IPS-20b (cell line): ENCODE measurements at regions not wholly inside any gene's neighbourhood (a gene's known extent, or its start where the extent isn't known, plus 50 kb on each side); places are given as distances from the start of the nearest gene placed in this dataset.
"Not testable (repeated sequence)": the region's sequence is repeated elsewhere in the genome, so short reads cannot be mapped to it uniquely, and the experiment has no call there.

Experiments used
- H3K27ac ChIP-seq: one replicate; pipeline ENCODE4 v1.5.1; 2013; ENCODE audit warnings: low read length
- H3K27me3 ChIP-seq: 2 replicates; pipeline ENCODE4 v1.6.1; 2013; ENCODE audit warnings: mild to moderate bottlenecking, low read length, inconsistent platforms; ENCODE audit not compliant: insufficient read depth
- H3K36me3 ChIP-seq: 2 replicates; pipeline ENCODE4 v1.6.1; 2013; ENCODE audit warnings: low read depth, mild to moderate bottlenecking, inconsistent platforms, low read length, moderate library complexity; ENCODE audit not compliant: insufficient read depth
- H3K4me1 ChIP-seq: 2 replicates; pipeline ENCODE4 v1.6.1; 2013; ENCODE audit warnings: mild to moderate bottlenecking, control low read depth, inconsistent platforms, low read length, moderate library complexity; ENCODE audit not compliant: insufficient read depth
- H3K4me3 ChIP-seq: 2 replicates; pipeline ENCODE4 v1.5.1; 2013; ENCODE audit warnings: mild to moderate bottlenecking, low read length, inconsistent platforms
- H3K9ac ChIP-seq: 2 replicates; pipeline ENCODE4 v1.6.1; 2013; ENCODE audit warnings: low read depth, mild to moderate bottlenecking, inconsistent platforms, low read length, moderate library complexity
- H3K9me3 ChIP-seq: 2 replicates; pipeline ENCODE4 v1.6.1; 2013; ENCODE audit warnings: mild to moderate bottlenecking, low read depth, low read length, inconsistent platforms; ENCODE audit not compliant: insufficient read depth

- Histone ChIP-seq H3K9me3 (no peaks in the 10 kb centered on the region), H3K9ac (no peak overlapping the region), H3K4me1 (no peaks in the 10 kb centered on the region), H3K27ac (no peak overlapping the region), H3K27me3 (no peaks in the 10 kb centered on the region), H3K36me3 (no peaks in the 10 kb centered on the region), H3K4me3 (no peak overlapping the region)
These were observed 270.8 kb upstream of the CDH5 start for GRCh38 chr16:66095676-66096075.

- Histone ChIP-seq H3K27me3 (no peaks in the 10 kb centered on the region), H3K9me3 (no peaks in the 10 kb centered on the region), H3K4me1 (no peaks in the 10 kb centered on the region), H3K9ac (no peak overlapping the region), H3K27ac (no peak overlapping the region), H3K36me3 (no peaks in the 10 kb centered on the region), H3K4me3 (no peak overlapping the region)
These were observed 273.3 kb upstream of the CDH5 start for GRCh38 chr16:66093191-66093590.

- Histone ChIP-seq H3K9ac (no peak overlapping the region), H3K27me3 (no peaks in the 10 kb centered on the region), H3K9me3 (no peaks in the 10 kb centered on the region), H3K27ac (no peak overlapping the region), H3K4me1 (no peaks in the 10 kb centered on the region), H3K4me3 (no peak overlapping the region), H3K36me3 (no peaks in the 10 kb centered on the region)
These were observed 275.0 kb upstream of the CDH5 start for GRCh38 chr16:66091471-66091891.

GRCh38 chr16:66088681-66089080 is 277.8 kb upstream of the CDH5 start:
- H3K9me3 ChIP-seq, result no peaks in the 10 kb centered on the region
- no peak overlapping the region for H3K27ac ChIP-seq
- no peaks in the 10 kb centered on the region for H3K36me3 ChIP-seq
- H3K27me3 ChIP-seq, result no peaks in the 10 kb centered on the region
- H3K4me3 ChIP-seq, result no peak overlapping the region
- no peak overlapping the region for H3K9ac ChIP-seq
- H3K4me1 ChIP-seq, result no peaks in the 10 kb centered on the region

GRCh38 chr16:66087308-66087707 is 279.2 kb upstream of the CDH5 start:
- H3K4me3 ChIP-seq, result no peak overlapping the region
- H3K27ac ChIP-seq, result no peak overlapping the region
- no peaks in the 10 kb centered on the region for H3K36me3 ChIP-seq
- no peaks in the 10 kb centered on the region for H3K9me3 ChIP-seq
- H3K4me1 ChIP-seq, result no peaks in the 10 kb centered on the region
- no peak overlapping the region for H3K9ac ChIP-seq
- no peaks in the 10 kb centered on the region for H3K27me3 ChIP-seq

GRCh38 chr16:66085651-66086050 is 280.8 kb upstream of the CDH5 start:
- Histone ChIP-seq H3K27me3 (no peaks in the 10 kb centered on the region), H3K4me3 (no peak overlapping the region), H3K9me3 (no peaks in the 10 kb centered on the region)

GRCh38 chr16:66084731-66085130 is 281.8 kb upstream of the CDH5 start:
- H3K4me1 ChIP-seq, H3K36me3 ChIP-seq, H3K27me3 ChIP-seq, H3K9ac ChIP-seq, H3K27ac ChIP-seq, H3K4me3 ChIP-seq, H3K9me3 ChIP-seq: not testable (repeated sequence)

More at GRCh38 chr16:66085651-66086050, 280.8 kb upstream of the CDH5 start:
- H3K9ac ChIP-seq, result no peak overlapping the region
- H3K36me3 ChIP-seq, result no peaks in the 10 kb centered on the region
- no peak overlapping the region for H3K27ac ChIP-seq
- peaks cover 4% of the 10 kb centered on the region; the same call in 1 of the 2 replicates for H3K4me1 ChIP-seq

GRCh38 chr16:66084306-66084705 is 282.2 kb upstream of the CDH5 start:
- Histone ChIP-seq H3K27ac (no peak overlapping the region), H3K36me3 (no peaks in the 10 kb centered on the region), H3K9ac (no peak overlapping the region), H3K9me3 (no peaks in the 10 kb centered on the region), H3K4me1 (peaks cover 4% of the 10 kb centered on the region; the same call in 1 of the 2 replicates), H3K4me3 (no peak overlapping the region), H3K27me3 (no peaks in the 10 kb centered on the region)

GRCh38 chr16:66083171-66083570 is 283.3 kb upstream of the CDH5 start:
- H3K9ac ChIP-seq, result no peak overlapping the region
- no peak overlapping the region for H3K4me3 ChIP-seq
- H3K4me1 ChIP-seq, result peaks cover 4% of the 10 kb centered on the region; the same call in 1 of the 2 replicates
- no peaks in the 10 kb centered on the region for H3K27me3 ChIP-seq
- no peak overlapping the region for H3K27ac ChIP-seq
- H3K9me3 ChIP-seq, result no peaks in the 10 kb centered on the region
- H3K36me3 ChIP-seq, result no peaks in the 10 kb centered on the region

GRCh38 chr16:66082424-66082823 is 284.1 kb upstream of the CDH5 start:
- Histone ChIP-seq H3K9me3 (no peaks in the 10 kb centered on the region), H3K27me3 (no peaks in the 10 kb centered on the region), H3K4me1 (peaks cover 4% of the 10 kb centered on the region; the same call in 1 of the 2 replicates), H3K36me3 (no peaks in the 10 kb centered on the region), H3K9ac (no peak overlapping the region), H3K27ac (no peak overlapping the region), H3K4me3 (no peak overlapping the region)

- no peak overlapping the region for H3K27ac ChIP-seq
These were observed 284.6 kb upstream of the CDH5 start for GRCh38 chr16:66081775-66082366.

GRCh38 chr16:66079671-66080334 is 286.7 kb upstream of the CDH5 start:
- Histone ChIP-seq H3K27ac (no peak overlapping the region), H3K9me3 (no peaks in the 10 kb centered on the region), H3K27me3 (no peaks in the 10 kb centered on the region), H3K4me3 (no peak overlapping the region), H3K9ac (no peak overlapping the region), H3K36me3 (no peaks in the 10 kb centered on the region), H3K4me1 (peaks cover 4% of the 10 kb centered on the region; the same call in 1 of the 2 replicates)

More at GRCh38 chr16:66081775-66082366, 284.6 kb upstream of the CDH5 start:
- H3K9ac ChIP-seq, result no peak overlapping the region
- H3K4me3 ChIP-seq, result no peak overlapping the region
- no peaks in the 10 kb centered on the region for H3K36me3 ChIP-seq
- H3K4me1 ChIP-seq, result peaks cover 4% of the 10 kb centered on the region; the same call in 1 of the 2 replicates
- no peaks in the 10 kb centered on the region for H3K9me3 ChIP-seq
- no peaks in the 10 kb centered on the region for H3K27me3 ChIP-seq
